HG02642 (cell line): ENCODE measurements at regions not wholly inside any gene's neighbourhood (a gene's known extent, or its start where the extent isn't known, plus 50 kb on each side); places are given as distances from the start of the nearest gene placed in this dataset.
"Not testable (repeated sequence)": the region's sequence is repeated elsewhere in the genome, so short reads cannot be mapped to it uniquely, and the experiment has no call there.

Experiments
- ATAC-seq: cut with Tn5 transposase; IDR thresholded peaks from one replicate; pipeline ENCODE4 v1.9.1; 2021; ENCODE audit warnings: mild to moderate bottlenecking; ENCODE audit not compliant: unreplicated experiment, poor library complexity

DNA sequence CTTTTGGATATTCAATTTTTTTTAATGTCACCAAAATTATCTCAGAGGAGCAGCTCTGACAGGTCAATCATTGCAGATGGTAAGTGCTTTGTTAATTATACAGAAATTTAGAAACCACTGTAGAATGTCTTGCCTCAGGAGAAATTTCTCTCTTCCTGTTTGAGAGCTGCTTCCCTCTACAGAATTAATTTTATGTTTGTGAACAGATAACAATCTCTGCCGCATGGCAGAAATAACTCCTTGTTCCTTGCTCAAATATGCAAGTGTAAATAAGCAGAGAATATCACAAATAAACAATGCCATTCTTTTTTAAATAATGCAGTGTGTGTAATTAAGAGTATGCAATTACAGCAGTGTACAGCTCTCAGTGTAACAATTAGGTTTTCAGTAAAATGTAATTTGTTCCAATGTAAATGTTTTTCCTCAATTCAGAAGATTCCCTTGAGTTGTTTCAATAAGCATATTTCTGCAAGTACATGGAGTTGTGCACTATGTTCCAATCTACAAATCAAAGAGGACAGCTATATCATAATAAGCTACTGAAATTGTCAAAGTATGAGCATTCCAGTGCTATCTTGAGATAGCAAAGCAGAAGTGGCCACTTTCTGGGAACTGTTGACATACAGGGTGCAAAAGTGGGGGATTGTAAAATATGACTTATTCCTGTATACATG lies 1012.8 kb downstream of the MAT2B start:
- no peak for ATAC-seq

DNA sequence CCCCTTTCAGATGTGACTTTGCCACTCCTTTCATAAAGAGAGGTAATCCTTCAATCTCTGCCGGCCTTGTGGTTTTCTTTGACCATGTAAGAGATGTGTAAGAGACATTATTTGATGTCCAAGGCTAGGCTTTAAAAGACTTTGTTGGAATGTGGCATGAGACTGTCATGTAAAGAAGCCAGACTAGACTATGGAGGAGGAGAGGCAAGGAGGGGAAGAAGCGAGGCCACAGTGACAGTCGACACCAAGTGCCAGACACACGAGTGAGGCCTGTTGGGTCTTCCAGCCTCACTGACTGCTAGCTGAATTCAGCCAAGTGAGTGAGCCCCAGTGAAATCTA lies 1013.3 kb downstream of the MAT2B start:
- ATAC-seq: no peak

DNA sequence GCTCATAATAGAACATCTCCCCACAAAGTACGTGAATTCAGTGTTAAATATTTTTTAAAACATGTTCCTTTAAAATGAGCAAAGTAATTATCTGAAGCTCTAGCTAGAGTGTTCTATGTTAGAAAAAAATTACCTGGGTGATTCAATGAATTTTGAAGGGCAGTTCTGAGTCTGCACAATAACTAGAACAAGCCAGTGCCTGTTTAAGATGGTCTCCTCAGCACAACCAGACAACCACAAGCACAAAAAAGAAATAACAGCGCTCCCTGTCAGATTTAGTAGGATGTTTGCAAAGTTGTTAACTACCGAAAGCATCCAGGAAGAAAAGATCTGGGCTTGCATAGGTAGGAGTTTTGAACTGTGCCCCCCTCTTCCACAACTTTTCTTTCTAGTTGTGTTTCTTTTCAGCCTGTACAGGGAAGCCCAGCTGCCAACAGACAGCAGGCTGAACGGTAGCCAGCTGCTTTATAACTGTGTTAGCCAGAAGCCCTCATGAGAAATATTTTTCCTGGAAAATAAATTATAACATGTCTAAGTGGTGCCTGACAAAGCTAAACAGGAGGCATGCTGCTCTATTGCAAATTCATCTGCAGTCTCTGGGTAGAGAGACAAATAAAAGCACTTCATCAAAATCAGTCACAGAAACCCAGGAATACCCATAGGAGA lies 1026.9 kb downstream of the MAT2B start:
- no peak for ATAC-seq

DNA sequence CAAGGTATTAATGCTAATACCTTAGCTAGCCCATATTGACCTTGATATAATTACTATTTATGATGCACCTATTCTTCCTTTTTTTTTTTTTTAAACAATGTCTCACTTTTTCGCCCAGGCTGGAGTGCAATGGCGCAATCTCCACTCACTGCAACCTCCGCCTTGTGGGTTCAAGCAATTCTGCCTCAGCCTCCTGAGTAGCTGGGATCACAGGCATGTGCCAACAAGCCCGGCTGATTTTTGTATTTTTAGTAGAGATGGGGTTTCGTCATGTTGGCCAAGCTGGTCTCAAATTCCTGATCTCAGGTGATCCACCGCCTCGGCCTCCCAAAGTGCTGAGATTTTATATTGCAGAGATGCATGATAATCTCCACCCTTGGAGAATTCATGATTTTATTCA lies 1028.0 kb downstream of the MAT2B start:
- ATAC-seq: not testable (repeated sequence)

DNA sequence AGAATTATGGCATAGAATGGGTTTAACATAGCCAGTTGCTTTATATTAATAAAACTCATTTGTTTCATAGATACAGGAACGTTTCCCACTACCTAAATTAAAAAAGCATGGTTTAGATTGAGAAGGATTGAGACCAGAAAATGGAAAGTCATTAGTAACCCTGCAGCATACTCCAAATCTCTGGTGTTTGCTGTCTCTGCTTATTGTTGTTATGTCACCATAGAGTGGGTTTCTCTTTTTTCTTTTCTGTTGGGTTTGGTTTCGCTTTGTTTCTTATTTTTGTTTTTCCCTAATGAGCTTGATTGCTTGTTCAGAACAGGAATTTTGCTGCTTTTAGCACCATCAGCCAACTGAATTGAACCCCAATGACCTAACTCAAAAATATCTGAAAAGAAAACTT lies 1034.8 kb downstream of the MAT2B start:
- ATAC-seq: no peak

DNA sequence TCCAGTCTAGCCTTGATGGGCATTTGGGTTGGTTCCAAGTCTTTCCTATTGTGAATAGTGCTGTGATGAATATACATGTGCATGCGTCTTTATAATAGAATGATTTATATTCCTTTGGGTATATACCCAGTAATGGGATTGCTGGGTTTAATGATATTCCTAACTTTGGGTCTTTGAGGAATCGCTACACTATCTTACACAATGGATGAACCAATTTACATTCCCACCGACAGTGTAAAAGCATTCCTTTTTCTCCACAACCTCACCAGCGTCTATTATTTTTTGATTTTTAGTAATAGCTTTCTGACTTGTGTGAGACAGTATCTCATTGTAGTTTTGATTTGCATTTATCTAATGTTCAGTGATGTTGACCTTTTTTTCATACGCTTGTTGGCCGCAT lies 1040.1 kb downstream of the MAT2B start:
- no peak for ATAC-seq

DNA sequence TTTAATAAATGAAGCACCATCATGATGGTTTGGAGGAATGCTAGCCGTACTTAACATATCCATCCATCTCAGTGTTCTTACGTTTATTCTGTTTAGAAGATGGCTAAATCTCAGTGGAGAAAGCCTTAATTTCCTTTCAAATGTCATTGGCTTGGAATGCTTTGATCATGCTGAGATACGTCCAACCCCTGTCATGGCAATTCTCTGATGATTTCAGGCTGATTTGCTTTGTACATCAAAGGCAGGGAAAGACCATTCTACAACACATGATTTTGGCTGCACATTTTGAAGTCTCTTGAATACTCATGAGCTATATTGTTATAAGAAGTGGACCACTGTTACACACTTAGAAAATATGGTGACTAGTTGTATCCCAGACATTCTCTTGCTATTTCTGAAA lies 1048.4 kb downstream of the MAT2B start:
- ATAC-seq: no peak

DNA sequence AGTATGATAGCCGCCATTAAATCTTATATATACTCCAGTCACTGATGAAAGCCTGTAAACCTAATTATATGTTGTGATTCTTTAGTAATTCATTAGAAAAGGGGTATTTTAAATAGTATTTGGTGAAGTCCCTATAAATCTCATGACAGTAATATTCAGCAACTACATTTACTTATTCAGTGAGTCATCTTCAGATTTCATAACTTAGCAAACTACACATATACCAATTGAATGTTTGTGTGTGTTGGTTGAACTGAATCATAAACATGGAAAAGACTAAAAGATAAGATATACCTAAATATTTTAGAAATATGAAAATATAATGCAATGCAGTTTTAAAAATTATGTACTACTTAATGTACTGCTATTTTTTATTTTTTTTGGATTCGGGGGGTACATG lies 1050.4 kb downstream of the MAT2B start:
- ATAC-seq: no peak

DNA sequence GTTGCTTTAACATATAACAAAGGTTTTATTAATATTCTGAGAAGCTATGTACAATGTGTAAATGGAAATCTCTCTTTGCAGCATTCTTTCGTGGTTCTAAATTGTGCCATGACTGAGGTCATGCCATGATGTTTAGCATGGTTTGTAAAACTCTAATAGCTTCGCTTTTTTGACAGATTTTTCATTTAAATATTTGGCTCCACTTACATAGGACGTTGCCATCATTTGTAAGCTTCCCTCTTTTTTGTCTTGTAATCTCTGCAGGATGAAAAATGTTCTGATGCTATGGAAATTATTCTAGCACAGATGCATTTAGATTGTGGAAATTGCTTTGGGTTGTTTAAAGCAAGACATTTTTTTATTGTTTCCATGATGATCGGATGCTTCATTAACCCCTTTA lies 1054.8 kb downstream of the MAT2B start:
- no peak for ATAC-seq

DNA sequence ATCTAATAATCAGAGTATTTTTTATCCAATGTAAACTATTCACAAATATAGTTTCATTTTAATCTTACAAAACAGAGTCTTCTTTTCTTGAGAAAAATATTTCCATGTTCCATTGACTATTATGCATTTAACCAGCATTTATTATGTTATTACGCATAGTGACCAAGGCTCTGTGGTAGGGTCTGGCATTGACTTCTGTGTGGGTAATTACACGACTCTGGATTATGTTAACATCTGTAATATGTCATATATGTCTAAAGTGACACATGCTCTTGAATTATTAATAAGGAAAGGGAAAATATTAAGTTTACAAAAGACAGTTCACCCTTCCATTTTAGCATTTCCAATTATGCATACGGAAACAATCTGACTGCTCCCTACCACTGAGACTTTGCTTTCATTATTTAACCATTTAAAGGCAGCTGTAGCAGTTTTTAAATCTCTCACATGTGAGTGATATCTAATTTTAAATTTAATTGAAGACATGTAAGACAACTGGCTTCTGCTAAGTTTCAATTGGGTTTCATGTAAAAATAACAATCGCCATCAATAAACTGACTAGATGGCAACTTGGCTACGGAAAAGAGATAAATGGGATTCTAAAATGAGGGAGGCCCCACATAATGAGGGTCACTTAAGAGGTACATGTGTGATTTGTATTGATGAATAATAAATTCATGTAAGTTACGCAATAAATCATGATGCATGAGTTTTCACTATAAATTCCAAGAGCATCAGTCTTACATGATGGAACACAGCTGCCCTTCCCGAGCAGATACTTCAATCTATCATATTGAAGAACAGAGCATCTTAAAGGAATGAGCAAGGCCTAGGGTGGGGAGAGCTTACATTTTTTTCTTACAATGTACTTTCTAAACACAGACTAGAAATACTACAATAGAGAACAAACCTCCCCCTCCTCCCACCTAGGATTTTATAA lies 1056.8 kb downstream of the MAT2B start:
- no peak for ATAC-seq

DNA sequence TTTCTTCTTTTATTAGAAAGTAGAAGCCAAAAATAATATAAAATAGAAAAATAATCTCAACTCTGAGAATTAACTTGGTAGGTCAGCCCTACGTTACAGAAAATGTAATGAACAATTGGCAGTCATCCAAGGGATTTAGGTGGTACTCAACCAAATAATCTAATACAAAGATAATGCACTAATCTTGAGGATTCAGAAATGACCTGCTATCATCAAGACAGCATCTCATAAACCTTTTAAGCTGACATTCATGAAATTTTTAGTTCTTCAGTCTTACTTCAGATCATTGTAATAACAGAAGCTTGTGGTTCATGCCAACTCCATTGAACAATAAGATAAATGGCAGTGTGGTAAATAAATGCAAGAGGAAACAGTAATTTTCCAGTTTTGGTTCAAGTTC lies 1058.0 kb downstream of the MAT2B start:
- ATAC-seq: no peak

DNA sequence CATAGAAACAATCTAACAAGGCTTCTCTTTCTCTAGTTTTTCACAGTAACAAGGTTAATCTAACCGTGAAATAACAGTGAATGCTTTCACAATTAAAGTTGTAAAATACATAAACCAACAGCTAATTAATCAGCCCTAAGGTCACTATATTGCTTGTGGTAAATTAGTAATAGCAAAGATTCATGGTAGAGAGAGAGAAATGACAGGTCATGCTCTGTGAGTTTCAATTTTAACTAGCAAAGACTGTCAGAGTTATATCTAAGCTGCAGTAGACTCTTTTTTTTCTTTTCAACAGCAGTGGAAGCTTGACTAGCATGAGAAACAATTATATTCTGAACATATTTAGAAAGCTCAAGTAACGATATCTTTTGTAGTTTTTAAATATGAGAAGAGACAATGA lies 1068.0 kb downstream of the MAT2B start:
- ATAC-seq: no peak

DNA sequence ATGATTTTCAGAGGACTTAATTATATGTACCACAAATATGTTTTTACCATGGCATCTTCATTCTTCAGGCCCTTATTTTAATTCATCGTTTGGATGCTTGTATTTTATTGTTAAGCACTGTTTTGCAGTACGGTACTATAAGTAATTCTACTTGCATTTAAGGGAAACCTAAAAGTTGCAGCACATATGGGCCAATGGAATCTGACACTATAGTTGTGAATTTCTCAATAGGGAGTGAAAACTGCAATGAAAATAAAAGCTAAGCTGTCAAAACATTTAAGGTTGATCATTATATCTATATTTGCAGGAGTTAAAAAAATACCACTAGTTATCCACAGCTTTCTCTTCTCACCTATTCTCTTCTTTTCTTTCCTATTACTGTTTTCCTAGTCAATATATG lies 1071.8 kb downstream of the MAT2B start:
- no peak for ATAC-seq

DNA sequence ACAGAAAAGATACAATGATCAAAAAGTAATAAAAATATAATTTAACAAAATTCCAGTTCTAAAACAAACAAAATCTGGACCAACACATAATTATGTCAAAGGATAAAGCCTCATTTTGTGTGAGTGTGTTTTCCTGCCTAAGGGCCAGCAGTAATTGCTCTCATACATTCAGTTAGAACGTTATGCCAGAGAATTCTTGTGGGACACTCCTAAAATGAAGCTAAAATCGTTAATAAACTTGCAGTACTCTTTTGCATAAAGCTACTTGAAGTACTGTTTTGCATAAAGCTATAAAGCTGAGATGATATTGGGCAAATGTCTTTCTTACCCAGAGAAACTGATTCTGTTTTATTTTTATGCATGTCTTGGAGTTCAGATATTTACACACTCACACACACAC lies 1072.3 kb downstream of the MAT2B start:
- ATAC-seq: no peak

DNA sequence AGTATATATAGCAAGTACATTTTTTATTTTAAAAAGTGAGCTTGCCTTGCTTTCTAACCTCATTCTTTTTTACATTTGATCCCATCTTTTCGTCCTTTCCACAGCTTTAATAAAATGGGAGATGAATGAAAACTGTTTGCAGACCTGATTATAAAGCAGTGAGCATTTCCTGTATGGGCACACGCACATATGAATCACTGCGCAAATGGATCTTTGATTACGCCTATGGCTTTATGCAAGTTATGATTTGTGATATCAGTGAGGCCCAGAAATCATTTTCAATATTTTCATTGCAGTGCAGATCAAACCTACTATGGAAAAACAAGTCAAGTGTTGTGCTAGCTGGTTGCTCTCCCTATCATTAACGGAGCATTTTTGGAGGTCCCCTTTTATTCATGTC lies 1073.0 kb downstream of the MAT2B start:
- ATAC-seq: no peak

DNA sequence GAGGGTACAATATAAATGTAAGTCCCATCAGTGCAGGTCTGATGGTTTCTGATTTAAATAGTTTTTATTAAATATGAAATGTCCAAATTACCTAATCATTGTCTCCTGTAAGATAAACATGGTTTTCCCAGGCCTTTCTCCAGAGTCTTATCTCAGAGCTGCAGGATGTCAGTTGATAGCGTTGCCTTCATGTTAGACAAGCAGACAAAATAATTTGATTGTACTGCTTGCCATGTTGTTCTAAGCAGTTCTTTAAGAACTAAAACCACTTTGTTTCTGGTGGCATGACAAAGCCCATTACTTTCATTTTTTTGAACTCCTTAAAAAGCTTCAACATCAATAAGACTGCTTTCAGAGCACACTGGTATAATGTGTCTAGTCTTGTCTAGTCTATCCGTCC lies 1073.5 kb downstream of the MAT2B start:
- no peak for ATAC-seq

DNA sequence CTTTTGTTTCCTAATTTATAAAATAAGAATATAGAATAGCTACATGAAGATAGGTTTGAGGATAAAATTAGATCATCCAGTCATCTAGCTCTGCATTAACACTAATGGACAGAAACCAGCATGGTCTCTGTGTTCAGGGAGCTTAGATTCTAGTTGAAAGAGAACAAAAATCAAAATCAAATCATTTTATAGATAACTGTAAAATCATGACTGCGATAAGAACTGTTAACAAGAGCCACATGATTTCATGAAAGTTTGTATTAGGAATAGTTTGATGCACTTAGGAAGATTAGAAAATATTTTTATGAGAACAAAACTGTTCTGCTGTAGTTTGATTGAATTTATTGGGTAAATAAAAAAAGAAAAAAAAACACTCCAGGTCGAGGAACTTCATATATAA lies 1074.7 kb downstream of the MAT2B start:
- no peak for ATAC-seq

DNA sequence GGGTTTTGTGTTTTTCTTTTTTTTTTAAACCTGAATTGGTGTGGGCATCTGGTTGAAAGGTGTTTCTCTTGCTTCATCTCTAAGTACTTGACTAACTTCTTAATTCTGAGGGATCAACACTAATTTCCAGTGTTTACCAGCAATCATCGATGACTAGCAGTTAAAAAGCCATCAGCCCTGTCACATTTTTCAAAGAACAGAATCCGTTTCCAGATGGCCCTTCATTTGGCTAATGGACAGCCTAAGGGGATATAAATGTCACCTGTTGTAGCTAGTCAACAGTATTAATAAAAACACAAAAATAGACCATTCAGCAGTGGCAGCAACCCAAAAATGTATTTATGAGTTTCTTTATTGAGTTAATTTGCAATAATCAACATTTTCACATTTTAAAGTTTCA lies 1076.5 kb downstream of the MAT2B start:
- no peak for ATAC-seq

DNA sequence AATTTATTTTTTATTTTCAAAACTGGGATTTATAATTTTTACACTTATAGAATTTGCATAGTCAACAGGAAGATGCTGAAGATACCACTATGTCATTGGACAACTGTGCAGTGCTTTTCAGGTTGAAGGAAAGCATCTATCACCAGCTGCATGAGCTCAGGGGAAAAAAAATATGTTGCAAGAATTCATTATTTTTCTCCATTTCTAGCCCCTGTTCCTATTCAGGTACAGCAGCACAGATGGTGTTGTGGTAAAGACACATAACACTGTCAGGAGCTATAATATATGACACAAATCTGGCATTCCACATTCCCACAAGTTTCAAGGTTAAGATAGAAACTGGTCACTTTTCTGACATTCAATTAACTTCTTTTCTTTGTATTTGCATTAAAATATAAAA lies 1088.6 kb downstream of the MAT2B start:
- no peak for ATAC-seq

DNA sequence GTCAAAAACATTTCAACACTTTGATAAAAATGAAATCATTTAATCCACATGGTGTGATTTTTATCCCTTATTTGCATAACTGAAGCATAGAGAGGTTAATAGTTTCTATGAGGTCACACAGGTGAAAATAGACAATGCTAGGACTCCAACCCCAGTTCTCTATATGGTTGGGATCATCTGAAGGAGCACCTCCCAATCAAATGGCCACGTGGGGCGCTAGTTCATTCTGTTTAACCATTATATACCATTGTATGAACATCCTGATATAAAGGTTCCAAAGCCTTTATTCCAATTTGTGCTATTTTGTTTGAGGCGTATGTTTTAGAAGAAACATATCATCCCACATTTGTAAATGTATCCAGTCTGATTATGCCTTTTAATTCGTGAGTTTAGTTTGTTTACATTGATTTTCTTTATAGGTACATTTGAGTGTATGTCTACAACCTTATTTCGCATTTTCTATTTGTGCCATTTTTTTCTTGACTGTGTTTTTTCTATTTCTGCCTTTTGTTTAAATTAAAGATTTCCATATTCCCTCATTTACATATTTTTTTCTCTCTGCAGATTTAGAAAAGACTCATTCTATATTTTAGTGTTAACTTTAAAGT lies 1092.0 kb downstream of the MAT2B start:
- peak; percentile 94 for ATAC-seq

DNA sequence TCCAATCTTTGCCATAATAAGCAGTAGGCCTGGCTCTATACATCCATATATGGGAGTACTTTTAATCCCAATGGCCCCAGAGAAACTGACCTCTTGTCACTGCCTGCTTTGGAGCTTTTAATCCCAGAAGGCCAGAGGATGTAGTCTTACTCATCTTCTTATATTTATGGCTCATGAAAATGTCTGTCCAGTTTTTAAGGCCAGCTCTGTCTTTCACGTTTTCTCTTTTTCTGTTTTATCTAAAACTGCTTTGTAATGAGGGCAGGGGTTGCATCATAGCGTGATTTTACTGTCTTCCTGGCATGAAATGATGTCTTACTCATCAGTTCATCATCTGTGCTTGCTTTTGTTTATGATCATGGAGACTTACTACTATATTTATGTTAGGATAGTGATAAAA lies 1094.9 kb downstream of the MAT2B start:
- no peak for ATAC-seq
